H9 (cell line): ENCODE measurements at regions not wholly inside any gene's neighbourhood (a gene's known extent, or its start where the extent isn't known, plus 50 kb on each side); places are given as distances from the start of the nearest gene placed in this dataset.

Experiments used
- DNase-seq: peaks from one replicate; pipeline ENCODE4 v3.0.0-alpha.2; 2017
- H2AFZ ChIP-seq: one replicate; pipeline ENCODE4 v1.6.1; 2013; ENCODE audit warnings: mild to moderate bottlenecking, low read length, control low read depth, moderate library complexity
- H2AK5ac ChIP-seq: 2 replicates; pipeline ENCODE4 v1.6.1; 2013; ENCODE audit warnings: low read length, control low read depth, mixed read lengths; ENCODE audit not compliant: insufficient read length
- H2BK120ac ChIP-seq: one replicate; pipeline ENCODE4 v1.6.1; 2013; ENCODE audit warnings: low read depth, mild to moderate bottlenecking, low read length, control low read depth, inconsistent platforms; ENCODE audit not compliant: poor library complexity, severe bottlenecking
- H2BK12ac ChIP-seq: 2 replicates; pipeline ENCODE4 v1.6.1; 2013; ENCODE audit warnings: low read length, control low read depth, mixed read lengths, low read depth; ENCODE audit not compliant: insufficient read length
- H2BK15ac ChIP-seq: 2 replicates; pipeline ENCODE4 v1.6.1; 2013; ENCODE audit warnings: low read depth, low read length, control low read depth
- H2BK20ac ChIP-seq: one replicate; pipeline ENCODE4 v1.6.1; 2013; ENCODE audit warnings: low read depth, mild to moderate bottlenecking, low read length, control low read depth, inconsistent platforms; ENCODE audit not compliant: poor library complexity, severe bottlenecking
- H2BK5ac ChIP-seq: 2 replicates; pipeline ENCODE4 v1.6.1; 2013; ENCODE audit warnings: low read length, control low read depth, mixed read lengths; ENCODE audit not compliant: insufficient read length
- H3K14ac ChIP-seq: 2 replicates; pipeline ENCODE4 v1.6.1; 2013; ENCODE audit warnings: low read length, control low read depth; ENCODE audit not compliant: insufficient read depth
- H3K18ac ChIP-seq: 2 replicates; pipeline ENCODE4 v1.6.1; 2013; ENCODE audit warnings: low read depth, mild to moderate bottlenecking, mixed read lengths, low read length, control low read depth; ENCODE audit not compliant: insufficient read length
- H3K23ac ChIP-seq: 2 replicates; pipeline ENCODE4 v1.6.1; 2013; ENCODE audit warnings: low read length, control low read depth, mixed read lengths, low read depth; ENCODE audit not compliant: insufficient read length
- H3K23me2 ChIP-seq: 2 replicates; pipeline ENCODE4 v1.6.1; 2013; ENCODE audit warnings: low read depth, mild to moderate bottlenecking, mixed read lengths, low read length, control low read depth; ENCODE audit not compliant: insufficient read length, poor library complexity, severe bottlenecking
- H3K27ac ChIP-seq: 2 replicates; pipeline ENCODE4 v1.5.1; 2013; ENCODE audit warnings: low read length, control low read depth, mixed read lengths, low read depth; ENCODE audit not compliant: insufficient read length
- H3K27me3 ChIP-seq: 2 replicates; pipeline ENCODE4 v1.6.1; 2013; ENCODE audit warnings: low read length, control low read depth, inconsistent platforms; ENCODE audit not compliant: insufficient read depth
- H3K4ac ChIP-seq: 2 replicates; pipeline ENCODE4 v1.6.1; 2013; ENCODE audit warnings: low read depth, mild to moderate bottlenecking, control low read depth, inconsistent platforms, low read length, moderate library complexity
- H3K4me1 ChIP-seq: 2 replicates; pipeline ENCODE4 v1.6.1; 2013; ENCODE audit warnings: low read length, control low read depth, inconsistent platforms; ENCODE audit not compliant: insufficient read depth
- H3K4me2 ChIP-seq: 2 replicates; pipeline ENCODE4 v1.6.1; 2013; ENCODE audit warnings: low read length, control low read depth, mixed read lengths; ENCODE audit not compliant: insufficient read length, insufficient read depth
- H3K56ac ChIP-seq: 2 replicates; pipeline ENCODE4 v1.6.1; 2013; ENCODE audit warnings: low read depth, mild to moderate bottlenecking, mixed read lengths, low read length, control low read depth; ENCODE audit not compliant: insufficient read length
- H3K79me1 ChIP-seq: 2 replicates; pipeline ENCODE4 v1.6.1; 2013; ENCODE audit warnings: low read depth, mild to moderate bottlenecking, moderate library complexity, low read length, control low read depth, inconsistent platforms; ENCODE audit not compliant: insufficient read depth, poor library complexity, severe bottlenecking
- H3K79me2 ChIP-seq: 2 replicates; pipeline ENCODE4 v1.6.1; 2013; ENCODE audit warnings: low read length, control low read depth, inconsistent platforms; ENCODE audit not compliant: insufficient read depth
- H3K9ac ChIP-seq: 2 replicates; pipeline ENCODE4 v1.6.1; 2013; ENCODE audit warnings: low read length, control low read depth, mixed read lengths; ENCODE audit not compliant: insufficient read length; ENCODE audit errors: extremely low read depth
- H3K9me3 ChIP-seq: one replicate; pipeline ENCODE4 v1.6.1; 2013; ENCODE audit warnings: low read depth, low read length, inconsistent platforms; ENCODE audit not compliant: control insufficient read depth
- H3T11ph ChIP-seq: one replicate; pipeline ENCODE4 v1.6.1; 2013; ENCODE audit warnings: mild to moderate bottlenecking, low read length, control low read depth, inconsistent platforms
- H4K20me1 ChIP-seq: one replicate; pipeline ENCODE4 v1.6.1; 2013; ENCODE audit not compliant: control insufficient read depth, insufficient read length, insufficient read depth
- H4K5ac ChIP-seq: 2 replicates; pipeline ENCODE4 v1.6.1; 2013; ENCODE audit warnings: low read depth, mild to moderate bottlenecking, mixed read lengths, low read length, control low read depth; ENCODE audit not compliant: insufficient read length
- H4K8ac ChIP-seq: replicated peaks from 2 replicates; pipeline ENCODE4 v1.6.1; 2013; ENCODE audit warnings: low read length, control low read depth, mixed read lengths, low read depth; ENCODE audit not compliant: insufficient read length
- H4K91ac ChIP-seq: 2 replicates; pipeline ENCODE4 v1.6.1; 2013; ENCODE audit warnings: low read depth, mild to moderate bottlenecking, moderate library complexity, mixed read lengths, low read length, control low read depth; ENCODE audit not compliant: insufficient read length
- H3K27ac Mint-ChIP-seq, 3 experiments: 2 replicates in 2 of 3; 3 replicates in 1 of 3; pipeline ENCODE4 v1.8.0; 2020 to 2021; ENCODE audit warnings: mixed read lengths in 3 of 3, mild to moderate bottlenecking in 1 of 3, moderate library complexity in 1 of 3
- H3K27me3 Mint-ChIP-seq: 2 replicates; pipeline ENCODE4 v1.8.0; 2021; ENCODE audit warnings: low read depth, mild to moderate bottlenecking, moderate library complexity, mixed read lengths
- H3K36me3 Mint-ChIP-seq, 3 experiments: 2 replicates in 2 of 3; 3 replicates in 1 of 3; pipeline ENCODE4 v1.8.0; 2020 to 2021; ENCODE audit warnings: low read depth in 3 of 3, mixed read lengths in 3 of 3; ENCODE audit not compliant: insufficient read depth in 1 of 3
- H3K4me1 Mint-ChIP-seq, 2 experiments: 2 replicates each; pipeline ENCODE4 v1.8.0; 2020; ENCODE audit warnings: mixed read lengths in 2 of 2
- H3K4me3 Mint-ChIP-seq, 2 experiments: 2 replicates in 1 of 2; 3 replicates in 1 of 2; pipeline ENCODE4 v1.8.0; 2020 to 2021; ENCODE audit warnings: mild to moderate bottlenecking in 2 of 2, mixed read lengths in 2 of 2, moderate library complexity in 1 of 2
- H3K9me3 Mint-ChIP-seq, 2 experiments: 2 replicates in 1 of 2; 3 replicates in 1 of 2; pipeline ENCODE4 v1.8.0; 2020; ENCODE audit warnings: mild to moderate bottlenecking in 2 of 2, mixed read lengths in 2 of 2, moderate library complexity in 1 of 2
- CTCF ChIP-seq: fragments of 200-600 bp; sonication (generic); conservative IDR thresholded peaks from 3 replicates; pipeline ENCODE4 v1.8.0; 2021; ENCODE audit warnings: antibody characterized with exemption, mild to moderate bottlenecking

- no peak overlapping the region for H3K27ac ChIP-seq
- no peaks in the 10 kb centered on the region for H3K79me1 ChIP-seq
- H3K27me3 ChIP-seq = no peaks in the 10 kb centered on the region
- H2AFZ ChIP-seq = no peak overlapping the region
- no peak overlapping the region for H2BK12ac ChIP-seq
- H3K14ac ChIP-seq = no peak overlapping the region
- no peak overlapping the region for H3K23ac ChIP-seq
- no peak overlapping the region for H3K56ac ChIP-seq
- no peak overlapping the region for H4K91ac ChIP-seq
- Mint-ChIP-seq H3K9me3 (no peaks in the 10 kb centered on the region; a peak in 1 of 5 replicates), H3K4me1 (peaks cover 15 to 22% of the 10 kb centered on the region in 2 experiments), H3K27me3 (no peaks in the 10 kb centered on the region), H3K27ac (no peak overlapping the region), H3K4me3 (no peak overlapping the region), H3K36me3 (no peaks in the 10 kb centered on the region; a peak in 2 of 7 replicates)
- H3T11ph ChIP-seq = no peak overlapping the region
- H4K8ac ChIP-seq = no peak overlapping the region
- H4K20me1 ChIP-seq = no peaks in the 10 kb centered on the region
- no peaks in the 10 kb centered on the region for H3K9me3 ChIP-seq
- no peaks in the 10 kb centered on the region for H3K79me2 ChIP-seq
- H3K4ac ChIP-seq = no peak overlapping the region
- H3K9ac ChIP-seq = no peak overlapping the region
- H3K18ac ChIP-seq = no peak overlapping the region
- no peaks in the 10 kb centered on the region; the same call in 1 of the 2 replicates for H3K4me1 ChIP-seq
- no peak for DNase-seq
- no peak overlapping the region for H3K4me2 ChIP-seq
- H2BK15ac ChIP-seq = no peak overlapping the region
- no peak overlapping the region for H2AK5ac ChIP-seq
- H2BK120ac ChIP-seq = no peak overlapping the region
- no peak for TF ChIP-seq CTCF
- no peaks in the 10 kb centered on the region for H3K23me2 ChIP-seq
- H4K5ac ChIP-seq = no peak overlapping the region
- no peak overlapping the region for H2BK20ac ChIP-seq
- H2BK5ac ChIP-seq = no peak overlapping the region
Observed at GRCh38 chr10:9625304-9625703, 1392.4 kb upstream of the CELF2 start.
